GM19351 (cell line): ENCODE measurements at regions not wholly inside any gene's neighbourhood (a gene's known extent, or its start where the extent isn't known, plus 50 kb on each side); places are given as distances from the start of the nearest gene placed in this dataset.

Source experiments
- ATAC-seq: cut with Tn5 transposase; IDR thresholded peaks from one replicate; pipeline ENCODE4 v1.9.1; 2021; ENCODE audit warnings: mild to moderate bottlenecking, moderate library complexity; ENCODE audit not compliant: unreplicated experiment

DNA sequence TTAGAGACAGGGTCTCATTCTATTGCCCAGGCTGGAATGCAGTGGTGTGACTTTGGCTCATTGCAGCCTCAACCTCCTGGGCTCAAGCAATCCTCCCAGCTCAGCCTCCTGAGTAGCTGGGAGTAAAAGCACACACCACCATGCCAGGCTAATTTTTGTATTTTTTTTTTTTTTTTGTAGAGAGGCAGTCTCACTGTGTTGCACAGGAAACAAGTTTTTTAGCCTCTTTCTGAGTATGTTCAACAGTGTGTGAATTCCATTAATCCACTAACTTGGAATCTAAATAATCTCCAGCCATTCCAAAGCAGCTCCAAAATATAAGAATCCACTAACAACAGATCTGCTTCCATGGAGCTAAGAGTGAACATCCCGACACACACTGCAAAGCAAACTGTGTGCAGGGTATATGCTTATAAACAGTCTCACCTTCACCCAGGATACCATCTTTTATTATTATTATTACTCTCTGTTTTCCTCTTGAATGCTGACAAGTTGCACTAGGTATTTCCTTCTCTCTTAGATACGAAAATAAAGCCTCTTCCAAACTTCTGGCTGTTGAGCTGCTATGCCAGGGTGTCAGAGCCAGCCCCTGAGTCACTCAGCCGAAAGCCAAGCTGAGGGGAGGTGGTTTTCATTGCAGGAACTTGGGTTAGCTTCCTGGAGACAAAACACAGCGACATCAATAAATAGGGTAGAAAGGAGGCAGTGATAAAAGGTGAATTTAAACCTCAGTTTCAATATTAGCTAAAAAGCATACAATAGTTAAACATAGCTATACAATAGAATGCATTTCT is 264.9 kb downstream of the HIVEP2 start:
- ATAC-seq, result no peak

DNA sequence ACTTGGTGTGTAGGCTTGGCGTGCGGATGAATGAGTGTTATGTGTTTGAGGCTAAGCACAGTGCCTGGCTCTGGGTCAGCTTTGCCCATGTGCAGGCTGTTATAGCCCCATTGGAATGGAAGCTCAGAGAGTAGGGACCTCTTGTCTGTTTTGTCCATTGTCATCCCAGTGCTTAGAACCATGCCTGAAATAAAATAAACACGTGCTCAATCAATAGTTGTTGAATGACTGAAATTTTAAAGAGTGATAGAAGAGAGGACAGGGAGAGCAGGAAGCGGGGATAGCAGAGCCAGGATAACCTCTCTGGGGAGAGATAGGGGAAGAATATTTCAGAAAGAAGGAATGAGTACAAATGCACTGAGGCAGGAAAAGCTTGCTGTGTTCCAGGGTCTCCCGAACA is 263.9 kb downstream of the HIVEP2 start:
- no peak for ATAC-seq

DNA sequence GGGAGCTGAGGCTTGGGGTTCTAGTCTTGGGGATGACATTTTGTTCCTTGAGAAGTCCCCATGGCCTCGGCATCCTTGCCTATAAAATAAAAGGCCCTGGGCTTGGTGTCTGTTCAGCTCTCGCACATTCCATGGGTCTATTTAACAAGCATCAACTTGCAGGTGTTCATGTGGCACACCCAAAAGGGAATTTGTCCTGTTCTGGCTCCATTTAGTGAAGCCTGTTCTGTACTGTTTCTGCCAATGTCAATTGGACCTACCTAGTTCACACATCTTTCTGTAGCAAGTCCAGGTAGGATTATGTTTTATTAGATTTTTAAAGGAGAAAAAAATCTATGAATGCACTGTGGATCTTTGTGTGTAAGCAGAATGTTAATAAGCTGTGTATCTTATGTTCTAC is 262.0 kb downstream of the HIVEP2 start:
- ATAC-seq, result no peak

DNA sequence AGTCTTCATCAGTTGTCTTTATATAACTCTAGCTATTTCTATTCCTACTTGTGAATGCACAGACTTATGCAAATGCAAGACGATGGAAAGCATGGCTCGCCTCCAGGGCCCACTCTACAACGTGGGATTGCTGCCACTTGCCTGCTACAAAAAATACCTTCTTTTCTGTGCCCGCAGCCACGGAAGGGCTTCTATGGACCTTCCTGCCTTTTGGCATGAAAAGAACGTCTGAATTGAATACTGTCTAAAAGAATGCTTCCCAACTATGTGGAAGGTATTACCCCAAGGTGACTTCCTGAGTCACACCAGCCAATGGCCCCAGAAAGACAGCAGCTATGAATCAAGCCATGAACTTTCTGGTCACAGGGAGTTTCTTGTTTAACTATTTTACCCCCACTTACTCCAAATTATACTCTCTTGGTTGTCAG is 261.2 kb downstream of the HIVEP2 start:
- ATAC-seq, result no peak

DNA sequence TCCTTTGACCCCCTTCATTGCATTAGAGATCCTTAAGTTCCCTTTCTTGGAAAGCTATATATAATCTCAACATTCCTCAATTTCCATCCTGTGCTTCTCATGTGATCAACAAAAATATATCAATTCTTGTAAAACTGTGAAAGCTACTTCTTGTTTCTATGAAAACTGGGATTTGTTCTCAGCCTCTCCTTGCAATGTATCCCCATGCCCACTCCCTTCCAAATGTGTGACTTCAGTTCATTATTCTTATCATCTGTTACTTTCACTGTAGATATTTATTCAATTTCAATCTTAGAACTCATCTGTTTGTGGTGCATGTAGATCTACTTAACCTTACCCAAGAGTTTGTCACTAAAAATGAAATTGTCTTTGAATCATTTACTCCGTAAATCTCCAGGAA is 260.6 kb downstream of the HIVEP2 start:
- no peak for ATAC-seq

DNA sequence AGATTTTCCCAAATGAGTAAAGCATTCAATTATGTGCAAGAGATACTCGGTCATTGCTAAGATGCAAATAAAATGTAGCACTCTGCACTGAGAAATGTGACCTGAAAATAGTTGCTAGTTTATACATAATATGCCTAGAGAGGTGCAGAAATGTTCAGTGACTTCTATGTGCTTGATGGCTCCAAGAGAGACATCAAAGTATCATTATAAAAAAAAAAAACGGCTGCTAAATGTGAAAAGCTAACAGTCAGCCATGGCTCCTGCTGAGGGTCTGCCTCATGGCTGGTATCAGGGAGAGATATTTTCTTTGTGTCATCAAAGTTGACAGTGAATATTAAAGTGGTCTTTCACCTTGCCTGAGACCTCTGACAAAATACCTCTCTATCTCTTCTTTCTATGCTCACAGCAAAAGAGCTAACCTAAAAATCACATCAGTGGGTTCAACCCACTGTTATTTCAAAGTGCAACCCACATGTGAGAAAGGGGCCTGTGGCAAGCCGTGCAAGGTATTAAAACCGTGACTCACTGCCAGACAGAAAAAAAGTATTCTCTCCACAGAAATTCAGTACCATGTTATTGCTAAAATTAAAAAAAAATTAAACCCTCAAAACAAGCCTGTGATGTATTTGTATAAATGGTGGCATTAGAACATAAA is 259.0 kb downstream of the HIVEP2 start:
- ATAC-seq, result no peak

DNA sequence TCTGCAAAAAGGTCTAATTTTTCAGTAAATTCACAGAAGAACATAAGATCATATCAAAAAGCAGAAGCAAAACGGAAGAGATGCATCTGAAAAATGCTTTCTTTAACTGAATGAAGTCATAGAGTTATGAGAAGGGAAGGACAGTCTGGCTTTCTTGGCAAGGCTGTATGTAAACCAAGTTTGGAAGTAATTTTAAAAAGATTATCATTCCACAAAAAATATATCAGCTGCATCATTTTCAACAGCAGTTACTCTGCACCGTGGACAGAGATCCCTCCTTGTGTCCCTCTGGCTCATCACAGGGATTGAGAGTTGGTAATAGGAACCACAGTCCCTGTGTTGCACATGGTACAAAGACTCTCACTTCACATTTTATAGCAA is 258.5 kb downstream of the HIVEP2 start:
- no peak for ATAC-seq

DNA sequence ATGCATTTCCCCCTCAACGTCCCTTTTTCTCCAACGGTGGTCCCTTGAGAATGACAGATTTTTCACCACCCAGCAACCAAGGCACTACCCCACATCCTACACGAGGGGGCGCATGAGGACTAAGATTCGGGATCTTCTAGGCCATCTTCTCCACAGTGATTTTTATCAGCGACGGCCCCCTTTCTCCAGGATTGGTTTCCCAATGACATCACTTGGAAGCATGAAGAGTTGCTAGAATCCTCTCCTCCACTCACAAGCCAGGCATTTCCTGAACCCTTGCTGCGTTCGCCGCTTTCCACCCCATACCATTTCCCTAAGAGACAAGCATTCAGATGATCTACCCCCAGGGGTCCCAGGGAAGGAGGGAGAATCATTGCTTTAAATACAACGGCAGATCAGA is 252.0 kb downstream of the HIVEP2 start:
- peak; percentile 81 for ATAC-seq

DNA sequence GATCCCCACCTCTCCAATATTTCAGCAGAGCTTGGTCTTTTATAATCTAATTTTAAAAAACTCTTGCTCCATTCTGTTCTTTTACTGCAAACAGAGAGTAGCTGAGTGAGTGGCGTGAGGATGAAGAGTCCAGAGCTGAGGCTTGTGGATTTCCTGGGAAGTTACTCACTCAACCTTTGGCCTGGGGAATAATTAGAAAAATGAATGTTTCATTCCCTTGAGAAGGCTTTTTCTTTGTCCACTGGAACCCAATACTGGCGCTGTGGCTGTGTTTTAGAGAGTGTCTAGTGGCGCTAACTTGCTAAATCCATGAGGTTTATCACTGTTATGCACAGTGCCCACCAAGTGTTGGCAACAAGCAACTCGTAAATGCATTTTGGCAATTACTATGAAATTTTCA is 251.5 kb downstream of the HIVEP2 start:
- no peak for ATAC-seq

DNA sequence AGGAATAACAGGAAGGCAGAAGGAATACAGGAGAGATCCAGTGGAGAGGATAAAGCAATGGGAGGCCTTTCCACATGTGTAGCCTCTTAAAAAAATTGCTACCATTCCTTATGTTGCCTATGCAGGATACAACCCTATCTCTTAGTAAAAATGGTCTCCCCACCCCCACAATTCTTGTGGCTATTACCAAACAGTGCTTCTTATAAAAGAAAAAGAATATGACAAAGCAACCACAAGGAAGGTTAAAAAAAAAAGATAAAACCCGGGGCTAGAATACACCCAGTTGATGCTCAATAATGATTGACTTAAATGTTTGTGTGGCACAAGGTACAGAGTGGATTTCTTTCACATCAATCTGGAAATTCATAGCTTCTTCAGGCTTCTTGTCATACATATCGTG is 250.9 kb downstream of the HIVEP2 start:
- no peak for ATAC-seq

DNA sequence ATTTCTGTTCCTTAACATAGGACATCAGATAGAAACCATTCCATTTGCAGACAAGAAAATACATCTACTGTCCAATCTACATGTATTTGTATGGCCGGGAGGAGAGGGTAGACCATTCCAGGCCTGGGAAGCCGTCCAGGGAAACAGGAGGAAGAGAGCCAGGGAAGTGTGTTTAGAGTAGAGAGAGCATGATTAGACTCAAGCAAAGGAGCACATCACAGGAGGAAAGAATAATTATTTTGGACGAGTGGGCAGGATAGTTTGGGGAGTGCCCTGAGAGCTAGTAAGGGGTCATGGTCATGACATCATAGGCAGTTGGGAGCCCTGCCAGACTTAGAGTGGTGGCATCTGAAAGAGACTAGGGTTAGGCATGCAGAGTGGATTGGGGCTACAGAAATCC is 250.0 kb downstream of the HIVEP2 start:
- no peak for ATAC-seq

DNA sequence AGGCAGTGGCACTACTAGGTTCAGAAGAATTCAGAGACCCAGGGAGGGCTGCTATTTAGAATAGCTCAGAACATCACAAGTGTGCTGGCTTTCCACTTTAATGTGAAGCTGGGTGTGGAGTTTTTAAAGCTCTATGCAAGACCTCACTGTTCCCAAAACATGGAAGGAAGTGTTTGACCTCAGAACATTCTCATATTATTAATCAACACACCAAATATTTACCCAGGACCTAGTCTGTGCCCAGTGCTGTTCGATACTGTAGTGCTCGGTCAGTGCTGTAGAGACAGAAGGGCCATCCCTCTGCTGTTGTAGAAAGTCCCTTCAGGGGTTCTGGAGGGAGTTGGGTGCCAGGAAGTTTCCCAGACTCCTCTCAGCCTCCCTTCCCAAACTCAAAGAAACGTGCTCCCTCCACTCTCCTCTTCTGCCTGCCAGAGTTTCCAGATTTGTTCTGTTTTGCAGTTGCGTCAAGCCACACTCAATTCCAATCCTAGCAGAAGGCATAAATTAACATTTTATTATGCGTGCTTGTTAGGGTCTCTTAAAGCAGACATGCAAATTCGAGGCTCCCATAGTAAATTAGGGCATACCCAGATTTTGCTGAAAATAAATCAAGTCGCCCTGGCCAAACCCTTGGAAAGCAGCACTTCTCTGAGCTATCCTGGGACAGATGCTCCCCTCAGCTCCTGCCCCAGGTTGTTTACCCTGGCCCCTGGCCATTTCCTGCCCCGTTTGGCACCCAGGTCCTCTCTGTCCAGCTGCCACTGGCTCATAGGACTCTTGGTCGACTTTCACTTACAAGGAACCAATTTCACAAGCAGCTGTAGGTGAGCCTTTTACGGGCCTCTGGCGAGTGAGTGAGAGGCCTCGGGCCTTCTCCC is 248.6 kb downstream of the HIVEP2 start:
- no peak for ATAC-seq

DNA sequence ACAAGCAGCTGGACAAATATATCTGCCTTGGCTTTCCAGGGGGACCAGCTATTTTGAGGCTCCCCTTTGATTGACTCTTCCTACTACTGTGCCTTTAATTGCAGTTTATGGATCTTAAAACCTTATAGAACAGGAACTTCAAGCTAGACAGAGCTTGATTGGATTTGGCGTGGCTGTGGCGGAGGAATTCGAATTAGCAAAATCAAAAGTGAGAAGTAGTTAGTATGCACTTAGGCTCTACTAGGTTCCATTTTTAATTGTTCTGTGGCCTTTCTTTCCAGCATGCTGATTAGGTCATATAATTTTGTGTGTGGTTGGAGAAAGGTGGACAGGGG is 248.0 kb downstream of the HIVEP2 start:
- ATAC-seq, result no peak

DNA sequence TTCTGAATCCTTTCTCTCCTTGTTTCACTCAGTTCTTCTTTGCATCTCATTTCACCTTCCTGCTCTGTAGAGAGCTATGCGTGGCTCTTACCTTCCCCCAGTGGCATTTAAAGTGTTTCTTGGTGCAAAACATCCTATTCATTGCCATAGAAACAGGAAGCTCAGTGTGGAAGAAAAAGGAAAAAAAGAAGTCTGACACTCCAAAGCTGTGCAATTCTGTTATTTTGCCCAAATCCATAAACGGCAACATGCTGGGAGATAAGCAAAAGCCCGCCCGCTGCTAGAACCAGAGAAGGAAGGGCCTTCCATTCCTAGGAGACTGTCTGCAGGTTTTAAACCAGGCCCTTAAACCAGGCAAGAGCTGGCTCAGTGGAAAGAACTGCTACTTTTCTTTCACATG is 247.1 kb downstream of the HIVEP2 start:
- no peak for ATAC-seq

DNA sequence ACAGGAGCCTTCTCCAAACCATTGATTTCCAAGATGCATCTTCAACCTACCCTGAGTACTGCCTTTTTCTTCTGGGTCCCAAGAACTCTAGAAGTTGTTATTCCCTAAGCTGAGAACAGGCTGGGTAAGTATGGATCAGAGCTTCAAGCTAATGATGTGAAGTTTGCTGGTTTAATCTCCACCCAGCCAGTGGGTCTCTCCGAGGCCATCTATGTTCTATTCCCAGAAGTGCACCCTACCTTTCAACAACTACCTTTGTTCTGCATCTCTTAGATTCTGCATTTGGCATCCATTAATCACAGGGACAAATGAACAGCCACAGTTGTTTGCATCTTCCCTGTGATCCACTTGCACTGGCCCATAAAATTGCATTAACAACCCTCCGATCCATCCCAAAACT is 246.2 kb downstream of the HIVEP2 start:
- ATAC-seq, result no peak

DNA sequence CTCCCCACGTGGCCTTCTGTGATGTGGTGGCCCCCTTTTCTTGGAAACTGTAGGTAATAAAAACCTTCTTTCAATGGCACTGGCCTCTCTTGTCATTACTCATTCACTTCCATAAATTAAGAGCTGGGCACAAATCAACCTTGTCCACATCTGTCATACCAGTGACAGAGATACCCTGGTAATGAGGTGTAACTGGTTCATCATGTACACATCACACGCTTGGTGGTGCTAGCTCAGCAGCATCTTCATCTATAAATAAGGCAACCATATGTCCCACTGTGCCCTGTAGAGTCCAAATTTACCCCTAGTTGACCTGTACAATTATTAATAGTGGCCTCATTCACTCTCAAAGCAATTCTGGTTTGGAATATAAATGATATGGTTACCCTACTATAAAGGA is 245.6 kb downstream of the HIVEP2 start:
- peak; percentile 13 for ATAC-seq

DNA sequence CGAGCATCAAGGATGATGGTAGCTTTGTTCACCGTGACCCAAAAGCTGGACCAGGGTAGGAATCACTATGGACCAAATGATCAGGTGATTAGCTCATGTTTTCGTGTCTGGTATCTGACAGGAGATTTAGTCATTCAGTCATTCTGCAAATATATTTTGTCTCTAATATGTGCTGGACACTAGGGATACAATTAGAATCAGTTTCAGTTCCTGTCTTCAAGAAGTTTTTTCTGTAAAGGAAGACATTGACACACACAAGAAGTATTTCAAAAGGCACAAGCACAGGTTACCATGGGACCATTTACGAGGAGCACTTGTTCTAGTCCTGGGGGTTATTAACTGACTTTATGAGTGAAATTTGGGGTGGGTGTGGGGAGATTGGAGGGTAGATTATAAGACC is 244.9 kb downstream of the HIVEP2 start:
- ATAC-seq, result peak; percentile 72

DNA sequence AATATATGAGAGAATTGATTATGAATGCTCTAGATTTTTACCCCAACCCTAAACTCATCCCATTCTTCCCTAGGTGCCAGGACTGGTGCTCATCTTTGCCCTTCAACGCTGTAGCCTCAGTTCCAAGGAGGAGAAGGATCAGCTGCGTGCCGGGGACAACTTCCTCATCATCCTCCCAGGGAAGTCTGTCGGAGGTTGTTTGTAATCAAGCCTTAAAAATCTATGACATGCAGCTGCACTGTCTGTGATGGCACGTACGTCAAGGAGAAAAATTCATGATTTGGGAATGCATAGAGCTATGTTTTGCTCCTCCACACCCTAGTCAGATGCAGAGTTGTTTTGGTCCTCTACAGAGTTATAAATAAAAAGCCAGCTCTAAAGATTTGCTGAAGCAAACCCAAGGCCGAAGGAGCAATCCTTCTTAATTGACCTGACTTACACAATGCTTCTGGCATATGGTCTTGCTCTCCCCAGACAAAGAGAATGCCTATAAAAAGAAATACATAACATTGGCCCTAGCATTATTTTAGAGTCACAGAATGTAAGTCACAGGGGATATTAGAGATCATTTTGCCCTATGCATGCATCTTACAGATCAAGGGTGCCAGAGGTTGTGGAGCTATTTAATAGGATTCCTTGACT is 244.2 kb downstream of the HIVEP2 start:
- no peak for ATAC-seq
